GM20000 (cell line): ENCODE measurements at regions not wholly inside any gene's neighbourhood (a gene's known extent, or its start where the extent isn't known, plus 50 kb on each side); places are given as distances from the start of the nearest gene placed in this dataset.

ENCODE experiments used
- DNase-seq: peaks from one replicate; pipeline ENCODE4 v3.0.0; 2012; ENCODE audit warnings: low spot score
- CTCF ChIP-seq: IDR thresholded peaks from 2 replicates; pipeline ENCODE4 v1.5.1; 2012; ENCODE audit warnings: mild to moderate bottlenecking, control low read depth; ENCODE audit errors: extremely low read depth, missing control alignments

GRCh38 chr12:46556819-46557524, 184.4 kb upstream of the SLC38A2 start:
- no peak for DNase-seq
- no peak for TF ChIP-seq CTCF

- TF ChIP-seq CTCF = no peak
- no peak for DNase-seq
These were observed 183.6 kb upstream of the SLC38A2 start for GRCh38 chr12:46556105-46556559.

GRCh38 chr12:46555406-46555852, 182.9 kb upstream of the SLC38A2 start:
- no peak for DNase-seq

GRCh38 chr12:46554460-46554859, 181.9 kb upstream of the SLC38A2 start:
- no peak for TF ChIP-seq CTCF
- no peak for DNase-seq

More at GRCh38 chr12:46555406-46555852, 182.9 kb upstream of the SLC38A2 start:
- no peak for TF ChIP-seq CTCF

GRCh38 chr12:46553911-46554310, 181.3 kb upstream of the SLC38A2 start:
- no peak for TF ChIP-seq CTCF
- no peak for DNase-seq

GRCh38 chr12:46553266-46553665, 180.7 kb upstream of the SLC38A2 start:
- TF ChIP-seq CTCF = no peak
- DNase-seq = no peak

- no peak for DNase-seq
- TF ChIP-seq CTCF = no peak
These were observed 177.8 kb upstream of the SLC38A2 start for GRCh38 chr12:46550266-46550879.
